HAP-1 (cell line): ENCODE measurements at regions not wholly inside any gene's neighbourhood (a gene's known extent, or its start where the extent isn't known, plus 50 kb on each side); places are given as distances from the start of the nearest gene placed in this dataset.
"Not testable (repeated sequence)": the region's sequence is repeated elsewhere in the genome, so short reads cannot be mapped to it uniquely, and the experiment has no call there.

Experiments
- DNase-seq, 2 experiments: peaks; one replicate each; pipeline ENCODE4 v3.0.0-alpha.2; 2016 to 2020; ENCODE audit warnings: low spot score in 2 of 2
- H3K27me3 ChIP-seq: fragments of 250-450 bp; sonication (Bioruptor Pico); 2 replicates; pipeline ENCODE4 v1.5.1; 2020; ENCODE audit warnings: low read depth, mild to moderate bottlenecking, moderate library complexity
- H3K36me3 ChIP-seq: fragments of 250-450 bp; sonication (Bioruptor Pico); replicated peaks from 2 replicates; pipeline ENCODE4 v1.5.1; 2020; ENCODE audit warnings: mild to moderate bottlenecking
- H3K4me1 ChIP-seq: fragments of 250-450 bp; sonication (Bioruptor Pico); 2 replicates; pipeline ENCODE4 v1.5.1; 2020; ENCODE audit warnings: mild to moderate bottlenecking
- H3K4me3 ChIP-seq: fragments of 250-450 bp; sonication (Bioruptor Pico); 2 replicates; pipeline ENCODE4 v1.5.1; 2020; ENCODE audit warnings: mild to moderate bottlenecking, moderate library complexity
- H3K9me3 ChIP-seq: fragments of 250-450 bp; sonication (Bioruptor Pico); 2 replicates; pipeline ENCODE4 v1.5.1; 2020; ENCODE audit warnings: mild to moderate bottlenecking, moderate library complexity
- in situ Hi-C: fragments of 300-500 bp; cut with MboI; formaldehyde crosslinking; loops from 3 replicates; pipeline ENCODE4 v1.14.3; 2020; ENCODE audit warnings: low sequenced_read_pairs, inconsistent platforms, mixed read lengths

DNA sequence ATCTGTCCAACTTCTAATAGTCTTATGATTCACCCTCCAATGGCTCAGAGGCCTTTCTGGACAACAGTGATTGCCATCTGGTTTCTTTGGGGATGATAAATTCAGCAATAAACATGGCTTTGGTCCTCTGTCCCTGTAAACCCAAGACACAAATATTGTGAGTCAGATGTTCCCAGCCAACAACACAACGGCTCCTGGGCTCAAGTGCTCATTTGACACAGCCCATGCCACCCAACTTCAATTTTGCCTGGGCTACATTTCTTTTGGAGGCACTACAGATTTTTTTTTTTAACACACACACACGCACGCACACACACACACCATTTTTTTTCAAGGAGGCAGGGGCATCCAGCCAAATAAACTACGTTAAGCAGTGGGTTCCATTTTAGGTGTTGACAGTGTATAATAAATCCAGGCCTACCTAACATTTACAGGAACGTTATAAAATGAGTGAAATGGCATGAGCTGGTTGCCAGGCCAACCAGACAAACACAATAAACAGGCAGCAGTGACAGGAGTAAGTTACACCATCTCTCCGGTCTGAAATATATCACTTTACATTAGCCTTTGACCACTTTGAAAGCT, 939.9 kb upstream of the SOX9 start:
- H3K9me3 ChIP-seq: no peaks in the 10 kb centered on the region
- no peaks in the 10 kb centered on the region for H3K4me1 ChIP-seq
- H3K36me3 ChIP-seq: no peaks in the 10 kb centered on the region
- H3K4me3 ChIP-seq: no peak overlapping the region
- no peaks in the 10 kb centered on the region for H3K27me3 ChIP-seq
- DNase-seq: no peak
- in situ Hi-C loops: no loop called here

DNA sequence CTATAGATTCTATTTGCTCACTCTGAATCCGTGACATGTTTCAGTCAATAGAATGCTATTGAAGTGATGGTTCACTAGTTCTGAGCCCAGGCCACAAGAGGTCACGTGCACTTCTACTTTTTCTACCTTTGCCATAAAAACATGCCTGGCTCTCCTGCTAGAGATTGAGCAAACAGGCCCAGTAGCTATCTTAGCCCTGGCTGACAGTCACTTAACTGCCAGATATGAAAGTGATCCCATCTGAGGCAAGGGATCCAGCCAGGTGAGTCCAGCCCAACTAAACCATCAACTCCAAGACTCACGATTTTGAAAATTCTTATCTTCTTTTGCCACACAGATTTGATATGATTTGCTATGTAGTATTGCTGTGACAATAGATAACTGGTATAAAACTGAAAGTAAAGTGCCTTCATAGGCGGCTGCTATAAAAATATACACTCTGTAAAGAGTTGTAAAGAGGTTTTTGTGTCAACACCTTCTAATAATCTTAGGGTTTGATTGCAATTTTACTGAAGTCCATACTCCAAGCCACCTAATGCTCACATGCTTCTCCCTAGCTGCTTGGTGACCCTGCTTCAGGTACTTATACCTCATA, 937.7 kb upstream of the SOX9 start:
- Histone ChIP-seq H3K27me3 (no peaks in the 10 kb centered on the region), H3K9me3 (no peaks in the 10 kb centered on the region), H3K4me3 (no peak overlapping the region), H3K36me3 (no peaks in the 10 kb centered on the region), H3K4me1 (no peaks in the 10 kb centered on the region)
- in situ Hi-C loops: no loop called here
- no peak for DNase-seq

DNA sequence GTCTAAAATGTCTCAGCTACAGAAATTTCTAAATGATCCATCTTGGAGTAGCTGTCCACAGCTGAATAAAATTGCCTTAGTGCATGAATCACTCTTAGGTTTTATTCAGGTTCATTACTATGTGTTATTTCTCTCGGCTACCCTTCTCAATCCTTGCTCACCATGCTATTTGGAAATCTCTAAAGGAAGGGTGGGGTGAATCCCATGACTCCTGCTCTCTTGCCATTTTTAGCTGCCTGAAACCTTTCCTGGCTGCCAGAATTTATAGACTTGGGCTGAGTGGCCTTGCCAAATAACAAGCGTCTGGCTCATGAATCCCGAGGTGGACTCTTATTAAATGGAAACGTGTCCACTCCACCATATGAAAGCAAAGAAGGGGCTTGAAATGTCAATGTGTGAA, 936.1 kb upstream of the SOX9 start:
- Histone ChIP-seq H3K9me3 (no peaks in the 10 kb centered on the region), H3K36me3 (no peaks in the 10 kb centered on the region), H3K4me1 (no peaks in the 10 kb centered on the region), H3K4me3 (no peak overlapping the region), H3K27me3 (no peaks in the 10 kb centered on the region)
- no peak for DNase-seq
- in situ Hi-C loops: no loop called here

DNA sequence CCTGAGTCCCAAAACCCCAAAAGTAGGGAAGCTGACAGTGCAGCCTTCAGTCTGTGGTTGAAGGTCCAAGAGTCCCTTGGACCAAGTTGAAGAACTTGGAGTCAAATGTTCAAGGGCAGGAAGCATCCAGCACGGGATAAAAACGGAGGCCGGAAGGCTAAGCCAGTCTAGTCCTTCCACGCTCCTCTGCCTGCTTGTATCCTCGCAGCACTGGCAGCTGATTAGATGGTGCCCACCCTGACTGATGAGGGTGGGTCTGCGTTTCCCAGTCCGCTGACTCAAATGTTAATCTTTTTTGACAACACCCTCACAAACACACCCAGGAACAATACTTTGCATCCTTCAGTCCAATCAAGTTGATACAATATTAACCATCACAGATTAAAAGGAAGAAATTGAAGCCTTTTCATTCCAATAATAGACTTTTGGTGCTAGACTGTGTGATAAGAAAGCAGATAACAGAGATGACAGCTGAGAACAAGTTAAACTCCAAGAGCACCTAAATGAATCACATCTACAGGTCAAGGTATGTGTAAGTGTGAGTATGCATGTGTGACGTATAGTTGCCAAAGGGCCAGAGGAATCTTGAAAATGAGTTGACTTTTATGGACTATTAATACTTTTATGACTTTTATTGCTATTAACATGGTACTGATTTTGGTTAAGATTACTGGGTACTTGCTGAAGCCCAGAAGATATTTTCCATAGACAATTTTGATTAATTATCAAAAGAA, 933.5 kb upstream of the SOX9 start:
- H3K36me3 ChIP-seq: no peaks in the 10 kb centered on the region
- no peaks in the 10 kb centered on the region; the same call in 1 of the 2 replicates for H3K9me3 ChIP-seq
- no peaks in the 10 kb centered on the region for H3K27me3 ChIP-seq
- in situ Hi-C loops: no loop called here
- H3K4me3 ChIP-seq: no peak overlapping the region
- DNase-seq: no peak
- no peaks in the 10 kb centered on the region for H3K4me1 ChIP-seq

DNA sequence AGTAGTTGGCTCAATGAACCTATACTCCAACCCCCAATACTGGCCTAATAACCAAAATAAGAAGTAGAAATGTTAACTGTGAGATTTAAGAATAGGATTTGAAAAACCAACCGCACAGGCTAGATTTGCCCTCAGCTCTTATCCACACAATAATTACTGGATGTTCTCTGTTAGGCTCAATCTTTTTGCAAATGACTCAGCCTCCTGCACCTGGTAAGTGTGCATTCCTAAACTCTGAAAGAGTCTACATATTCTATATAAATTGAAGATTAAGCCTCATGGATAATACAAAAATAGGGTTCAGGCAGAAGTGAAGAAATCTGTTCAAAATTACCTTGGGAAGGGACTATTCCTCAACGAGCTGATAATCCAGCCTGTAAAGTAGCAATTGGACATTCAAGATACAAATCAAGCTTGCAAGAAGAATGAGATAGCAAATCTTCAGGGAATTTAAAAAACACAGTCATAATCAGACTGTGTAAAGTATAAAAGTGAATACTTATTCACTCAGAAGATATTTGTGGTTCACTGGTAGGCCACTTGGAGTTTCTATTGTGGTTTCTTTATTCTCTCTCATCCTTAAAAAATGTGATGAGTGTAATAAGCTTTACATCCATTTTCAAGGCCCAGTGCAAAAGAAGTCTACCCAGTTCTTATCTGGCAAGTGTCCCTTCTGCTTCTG, 931.9 kb upstream of the SOX9 start:
- Histone ChIP-seq H3K27me3 (no peaks in the 10 kb centered on the region), H3K36me3 (no peaks in the 10 kb centered on the region), H3K4me3 (no peak overlapping the region), H3K9me3 (no peaks in the 10 kb centered on the region; the same call in 1 of the 2 replicates), H3K4me1 (no peaks in the 10 kb centered on the region)
- in situ Hi-C loops: no loop called here
- no peak for DNase-seq

DNA sequence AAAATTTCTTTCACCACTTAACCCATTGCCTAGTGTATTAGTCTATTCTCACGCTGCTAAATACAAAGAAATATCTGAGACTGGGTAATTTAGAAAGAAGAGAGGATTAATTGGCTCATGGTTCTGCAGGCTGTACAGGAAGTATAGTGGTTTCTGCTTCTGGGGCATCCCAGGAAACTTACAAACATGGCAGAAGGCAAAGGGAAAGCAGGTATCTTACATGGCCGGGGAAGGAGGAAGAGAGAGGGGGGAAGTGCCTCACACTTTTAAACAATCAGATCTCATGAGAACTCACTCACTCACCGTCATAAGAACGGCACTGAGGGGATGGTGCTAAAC, 931.4 kb upstream of the SOX9 start:
- in situ Hi-C loops: no loop called here
- no peaks in the 10 kb centered on the region; the same call in 1 of the 2 replicates for H3K9me3 ChIP-seq
- no peak overlapping the region for H3K4me3 ChIP-seq

GRCh38 chr17:71192039-71192555, 928.7 kb upstream of the SOX9 start:
- H3K9me3 ChIP-seq: no peaks in the 10 kb centered on the region; the same call in 1 of the 2 replicates
- DNase-seq: no peak
- no peaks in the 10 kb centered on the region for H3K36me3 ChIP-seq
- in situ Hi-C loops: no loop called here
- no peak overlapping the region for H3K4me3 ChIP-seq
- H3K4me1 ChIP-seq: no peaks in the 10 kb centered on the region
- H3K27me3 ChIP-seq: no peaks in the 10 kb centered on the region

More for the DNA sequence above, 931.4 kb upstream of the SOX9 start:
- Histone ChIP-seq H3K36me3 (no peaks in the 10 kb centered on the region), H3K27me3 (no peaks in the 10 kb centered on the region), H3K4me1 (no peaks in the 10 kb centered on the region)
- no peak for DNase-seq

DNA sequence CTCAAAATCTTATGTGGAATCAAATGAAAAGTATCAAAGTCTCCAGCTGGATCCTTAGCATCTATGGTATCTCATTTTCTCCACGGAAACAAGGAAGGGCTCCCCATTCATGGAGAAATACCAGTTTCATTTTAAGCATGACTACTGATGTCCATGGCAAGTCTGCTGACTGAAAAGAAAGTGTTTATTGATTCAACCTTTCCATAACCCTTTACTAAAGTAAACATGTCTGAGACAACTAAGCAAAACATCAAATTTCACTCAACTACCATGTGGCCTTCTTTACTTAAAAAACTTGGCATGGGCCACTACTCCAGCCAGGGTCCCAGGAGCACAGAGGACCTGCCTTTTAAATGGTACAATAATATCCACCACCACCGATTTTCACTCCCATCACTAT, 928.0 kb upstream of the SOX9 start:
- Histone ChIP-seq H3K9me3 (no peaks in the 10 kb centered on the region; the same call in 1 of the 2 replicates), H3K27me3 (no peaks in the 10 kb centered on the region), H3K4me3 (no peak overlapping the region), H3K4me1 (no peaks in the 10 kb centered on the region), H3K36me3 (no peaks in the 10 kb centered on the region)
- DNase-seq: no peak
- in situ Hi-C loops: no loop called here

DNA sequence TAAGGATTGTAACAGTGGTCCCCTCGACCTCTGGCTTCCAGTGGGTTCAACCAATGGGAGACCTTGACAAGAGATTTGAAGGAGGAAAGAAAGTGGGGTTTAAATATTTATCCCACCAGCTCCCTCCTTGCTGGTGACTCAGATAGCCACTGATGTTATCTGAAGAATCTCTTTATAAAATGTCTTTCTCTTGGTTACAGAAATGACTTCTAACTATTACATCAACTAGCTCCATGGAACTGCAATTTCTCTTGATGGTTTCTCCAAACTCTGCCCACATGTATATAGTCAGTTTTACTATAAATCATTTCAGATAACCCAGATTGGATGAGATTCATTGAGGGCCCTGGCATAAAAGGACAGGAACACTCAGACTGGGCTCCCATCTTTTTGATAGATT, 920.2 kb upstream of the SOX9 start:
- in situ Hi-C loops: no loop called here
- no peak for DNase-seq
- Histone ChIP-seq H3K4me3 (no peak overlapping the region), H3K27me3 (no peaks in the 10 kb centered on the region), H3K36me3 (no peaks in the 10 kb centered on the region), H3K4me1 (no peaks in the 10 kb centered on the region), H3K9me3 (no peaks in the 10 kb centered on the region)

- no peaks in the 10 kb centered on the region for H3K4me1 ChIP-seq
- DNase-seq: no peak
- in situ Hi-C loops: no loop called here
- H3K9me3 ChIP-seq: no peaks in the 10 kb centered on the region
- no peaks in the 10 kb centered on the region for H3K36me3 ChIP-seq
- H3K4me3 ChIP-seq: no peak overlapping the region
- H3K27me3 ChIP-seq: no peaks in the 10 kb centered on the region
These were observed 919.2 kb upstream of the SOX9 start for GRCh38 chr17:71201639-71202038.

DNA sequence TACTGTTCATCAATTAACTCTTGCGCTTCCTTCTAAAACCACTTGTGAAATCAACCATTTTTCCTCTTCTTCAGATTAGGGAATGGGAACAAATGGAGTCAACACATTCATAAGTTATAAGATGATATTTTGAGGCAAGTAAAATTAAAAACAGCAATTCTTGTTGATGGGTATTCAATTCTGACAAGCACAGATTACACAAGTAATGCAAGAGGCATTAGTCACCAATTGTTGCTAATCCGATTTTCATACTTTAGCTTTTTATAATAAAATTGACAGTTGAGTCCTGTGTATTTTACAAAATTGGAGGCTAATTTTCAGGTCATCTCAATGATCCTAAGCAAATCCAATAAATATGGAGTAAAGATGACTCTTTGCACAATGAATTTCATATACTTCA, 918.4 kb upstream of the SOX9 start:
- in situ Hi-C loops: no loop called here
- Histone ChIP-seq H3K9me3 (no peaks in the 10 kb centered on the region), H3K27me3 (no peaks in the 10 kb centered on the region), H3K4me1 (no peaks in the 10 kb centered on the region), H3K36me3 (no peaks in the 10 kb centered on the region), H3K4me3 (no peak overlapping the region)
- no peak for DNase-seq

DNA sequence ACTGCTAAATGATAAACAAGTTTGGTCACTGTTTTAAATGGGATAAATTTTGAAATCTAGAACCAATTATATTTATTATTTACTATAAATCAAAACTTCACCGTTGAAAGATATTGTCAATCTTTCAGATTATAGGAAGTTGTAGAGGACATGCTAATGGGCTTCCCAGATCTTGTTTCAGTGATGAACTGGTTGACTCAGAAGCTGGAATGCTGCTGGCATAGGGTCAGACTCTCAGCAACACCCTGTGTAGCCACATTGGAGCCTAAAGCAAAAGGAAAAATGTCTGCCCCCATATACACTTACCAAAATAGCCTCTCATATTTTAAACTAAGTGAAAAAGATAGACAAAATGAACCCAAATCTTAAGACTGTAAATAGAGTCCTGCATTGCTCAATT, 916.9 kb upstream of the SOX9 start:
- Histone ChIP-seq H3K36me3 (no peaks in the 10 kb centered on the region), H3K4me3 (no peak overlapping the region), H3K4me1 (no peaks in the 10 kb centered on the region), H3K27me3 (no peaks in the 10 kb centered on the region), H3K9me3 (no peaks in the 10 kb centered on the region; the same call in 1 of the 2 replicates)
- DNase-seq: no peak
- in situ Hi-C loops: no loop called here

- H3K9me3 ChIP-seq, H3K36me3 ChIP-seq, H3K4me1 ChIP-seq, H3K27me3 ChIP-seq, H3K4me3 ChIP-seq, DNase-seq, in situ Hi-C loops: not testable (repeated sequence)
These were observed 914.9 kb upstream of the SOX9 start for GRCh38 chr17:71205951-71206350.
